SK-N-MC (cell line): ENCODE measurements at regions not wholly inside any gene's neighbourhood (a gene's known extent, or its start where the extent isn't known, plus 50 kb on each side); places are given as distances from the start of the nearest gene placed in this dataset.

Source experiments
- EZH2 ChIP-seq: fragments of 200-600 bp; sonication (generic); IDR thresholded peaks from one replicate; pipeline ENCODE4 v1.6.1; 2017; ENCODE audit warnings: antibody characterized with exemption
- FOXP2 ChIP-seq: optimal IDR thresholded peaks from 2 replicates; pipeline ENCODE3; 2011; ENCODE audit warnings: mild to moderate bottlenecking, moderate library complexity; ENCODE audit not compliant: insufficient read depth; ENCODE audit errors: extremely low read length, control extremely low read depth
- POLR2AphosphoS5 ChIP-seq: IDR thresholded peaks from 2 replicates; pipeline ENCODE4 v1.6.1; 2012; ENCODE audit warnings: mild to moderate bottlenecking, low read depth, low read length, borderline replicate concordance

DNA sequence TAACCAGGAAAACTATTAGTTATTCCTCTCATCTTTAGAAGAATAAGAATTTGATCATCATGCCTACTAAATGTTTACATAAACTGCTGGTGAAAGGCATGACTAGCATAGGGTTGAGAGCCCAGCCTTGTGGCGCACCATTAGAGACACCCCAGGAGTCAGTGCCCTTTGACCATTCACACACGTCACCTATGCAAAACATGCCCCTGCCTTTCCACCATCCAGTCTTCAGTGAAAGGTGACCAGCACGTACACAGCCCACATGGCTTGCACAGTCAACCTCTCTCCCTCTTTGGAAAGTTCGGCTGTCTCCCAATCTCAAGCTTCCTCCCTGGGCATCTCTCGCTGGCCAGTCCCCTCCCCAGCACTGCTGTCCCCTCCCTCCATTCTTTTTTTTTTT lies 150.3 kb downstream of the ENGASE start:
- no peak for TF ChIP-seq POLR2AphosphoS5
- TF ChIP-seq EZH2: no peak
- TF ChIP-seq FOXP2: no peak
